K562 (cell line): ENCODE measurements at regions not wholly inside any gene's neighbourhood (a gene's known extent, or its start where the extent isn't known, plus 50 kb on each side); places are given as distances from the start of the nearest gene placed in this dataset.

Experiments used
- ATAC-seq: fragments of 200-7000 bp; cut with Tn5 transposase; 3 replicates; pipeline ENCODE4 v1.9.1; 2020; ENCODE audit warnings: moderate library complexity
- BruUV-seq: library from RNA; stranded (reverse); fragments of 400-500 nt; replicated peaks from 2 replicates; lab custom pipeline; 2021; lab: Mats Ljungman, UMichigan
- CTCF ChIA-PET: fragments of 300-600 bp; formaldehyde crosslinking; extraction: SDS; loops from one replicate; lab custom pipeline; 2021; ENCODE audit warnings: low intra/inter-chr PET ratio; lab: Yijun Ruan, JAX
- POLR2A ChIA-PET: fragments of 300-600, 350-650 bp; sonication (Branson Sonifier 250); formaldehyde crosslinking; extraction: SDS; loops from one replicate; lab custom pipeline; 2021; ENCODE audit warnings: antibody characterized with exemption, inconsistent platforms; lab: Yijun Ruan, JAX
- DNase-seq, 4 experiments: peaks; one replicate each; pipeline versions ENCODE4 v3.0.0 to v3.0.0-alpha.2; 2011 to 2018; ENCODE audit warnings: low spot score in 3 of 4, mixed read lengths in 3 of 4; ENCODE audit errors: extremely low read depth in 1 of 4
- FAIRE-seq: peaks from 2 replicates; lab custom pipeline; 2011; peaks lifted over from hg19 to GRCh38; lab: Jason Lieb, UNC
- H2AFZ ChIP-seq: 2 replicates; pipeline ENCODE4 v1.6.0; 2011; ENCODE audit warnings: low read depth, low read length, control low read depth, inconsistent platforms
- H3K27ac ChIP-seq: fragments of 200-600 bp; 3 replicates; pipeline ENCODE4 v1.8.0; 2011; ENCODE audit warnings: low read depth, mild to moderate bottlenecking, control low read depth, inconsistent platforms, low read length, moderate library complexity, mixed read lengths; ENCODE audit errors: extremely low read depth
- H3K27me3 ChIP-seq, 2 experiments: fragments of 300-600 bp in 1 of 2; 2 replicates in 1 of 2; 3 replicates in 1 of 2; pipeline versions ENCODE4 v1.6.0 to v1.8.0; 2011; ENCODE audit warnings: inconsistent platforms in 2 of 2, low read length in 2 of 2, mild to moderate bottlenecking in 1 of 2, mixed read lengths in 1 of 2, moderate library complexity in 1 of 2; ENCODE audit not compliant: control insufficient read depth in 2 of 2, insufficient read depth in 2 of 2
- H3K36me3 ChIP-seq: fragments of 300-600 bp; 3 replicates; pipeline ENCODE4 v1.8.0; 2011; ENCODE audit warnings: mild to moderate bottlenecking, low read length, inconsistent platforms; ENCODE audit not compliant: control insufficient read depth, insufficient read depth
- H3K4me1 ChIP-seq, 2 experiments: fragments of 200-600 bp in 1 of 2; replicated peaks in 1 of 2; 2 replicates in 1 of 2; 3 replicates in 1 of 2; pipeline versions ENCODE4 v1.5.1 to v1.8.0; 2011; ENCODE audit warnings: inconsistent platforms in 2 of 2, low read length in 2 of 2, mild to moderate bottlenecking in 1 of 2, mixed read lengths in 1 of 2, moderate library complexity in 1 of 2; ENCODE audit not compliant: control insufficient read depth in 2 of 2, insufficient read depth in 2 of 2
- H3K4me2 ChIP-seq: 2 replicates; pipeline ENCODE4 v1.6.1; 2011; ENCODE audit warnings: low read length, control low read depth, inconsistent platforms, mixed read lengths; ENCODE audit not compliant: insufficient read depth
- H3K4me3 ChIP-seq: fragments of 200-600 bp; sonication (generic), shearing (Covaris generic); 2 replicates; pipeline ENCODE4 v1.5.1; 2016; ENCODE audit warnings: control low read depth, inconsistent platforms
- H3K79me2 ChIP-seq: fragments of 200-600 bp; 3 replicates; pipeline ENCODE4 v1.8.0; 2011; ENCODE audit warnings: low read length, inconsistent platforms; ENCODE audit not compliant: control insufficient read depth, insufficient read depth
- H3K9ac ChIP-seq, 2 experiments: 2 replicates each; pipeline versions ENCODE4 v1.6.0 to v1.6.1; 2011; ENCODE audit warnings: low read depth in 2 of 2, low read length in 2 of 2, control low read depth in 1 of 2, inconsistent platforms in 1 of 2, mild to moderate bottlenecking in 1 of 2, mixed read lengths in 1 of 2; ENCODE audit not compliant: insufficient read depth in 1 of 2
- H3K9me1 ChIP-seq: one replicate; pipeline ENCODE4 v1.6.0; 2011; ENCODE audit warnings: inconsistent platforms, mild to moderate bottlenecking, low read length, moderate library complexity; ENCODE audit not compliant: control insufficient read depth, insufficient read depth
- H3K9me3 ChIP-seq: replicated peaks from 2 replicates; pipeline ENCODE4 v1.5.1; 2011; ENCODE audit warnings: low read depth, low read length, inconsistent platforms; ENCODE audit not compliant: control insufficient read depth, insufficient read depth
- H4K20me1 ChIP-seq: replicated peaks from 2 replicates; pipeline ENCODE4 v1.6.1; 2011; ENCODE audit warnings: low read length, inconsistent platforms, mixed read lengths; ENCODE audit not compliant: control insufficient read depth, insufficient read depth
- E2F6 ChIP-seq, 2 experiments: IDR thresholded peaks; 2 replicates each; pipeline ENCODE4 v1.6.1; 2011; ENCODE audit warnings: borderline replicate concordance in 1 of 2, control low read depth in 1 of 2, low read depth in 1 of 2, low read length in 1 of 2, mild to moderate bottlenecking in 1 of 2, mixed read lengths in 1 of 2, moderate library complexity in 1 of 2; ENCODE audit not compliant: insufficient read depth in 1 of 2, insufficient read length in 1 of 2, poor library complexity in 1 of 2, severe bottlenecking in 1 of 2; ENCODE audit errors: extremely low read depth in 1 of 2
- ETV1 ChIP-seq: fragments of 450-650 bp; conservative IDR thresholded peaks from 2 replicates; pipeline ENCODE4 v1.6.1; 2016; ENCODE audit warnings: missing genetic modification characterization, control low read depth, low read depth, missing compliant biosample characterization
- GTF2B ChIP-seq: IDR thresholded peaks from 2 replicates; pipeline ENCODE4 v1.6.1; 2011; ENCODE audit not compliant: insufficient read length; ENCODE audit errors: extremely low read depth
- GTF2E2 ChIP-seq: fragments of 200-800 bp; sonication (Bioruptor generic); IDR thresholded peaks from 2 replicates; pipeline ENCODE4 v1.6.1; 2016; ENCODE audit warnings: missing genetic modification characterization, missing compliant biosample characterization
- JUND ChIP-seq, 2 experiments: IDR thresholded peaks; 2 replicates in 1 of 2; 3 replicates in 1 of 2; pipeline ENCODE4 v1.6.1; 2011; ENCODE audit warnings: borderline replicate concordance in 2 of 2, low read depth in 2 of 2, low read length in 2 of 2, improper control_type of control experiment in 1 of 2, missing biosample characterization in 1 of 2, missing genetic modification characterization in 1 of 2, missing genetic modification reagents in 1 of 2
- KAT7 ChIP-seq: sonication (generic); formaldehyde crosslinking; IDR thresholded peaks from 2 replicates; pipeline ENCODE4 v1.8.0; 2022; ENCODE audit warnings: missing genetic modification reagents, mild to moderate bottlenecking, borderline replicate concordance
- KHSRP ChIP-seq: fragments of 450-650 bp; IDR thresholded peaks from 2 replicates; pipeline ENCODE4 v1.6.1; 2017
- KLF1 ChIP-seq: fragments of 450-650 bp; IDR thresholded peaks from 2 replicates; pipeline ENCODE4 v1.6.1; 2016; ENCODE audit warnings: missing genetic modification characterization, missing compliant biosample characterization
- MBD2 ChIP-seq: sonication (generic); IDR thresholded peaks from 2 replicates; pipeline ENCODE4 v1.6.1; 2016; ENCODE audit warnings: low read depth, borderline replicate concordance
- NR2F6 ChIP-seq: fragments of 450-650 bp; formaldehyde crosslinking; IDR thresholded peaks from 2 replicates; pipeline ENCODE4 v1.4.0; 2020; ENCODE audit warnings: mild to moderate bottlenecking
- RAD51 ChIP-seq: fragments of 450-650 bp; IDR thresholded peaks from 2 replicates; pipeline ENCODE4 v1.7.1; 2016; ENCODE audit warnings: low read depth, mild to moderate bottlenecking, borderline replicate concordance
- SREBF1 ChIP-seq: fragments of 150-350 bp; IDR thresholded peaks from 2 replicates; pipeline ENCODE4 v1.6.1; 2014; ENCODE audit warnings: antibody characterized with exemption, low read depth, low read length, borderline replicate concordance
- ZBTB5 ChIP-seq: fragments of 450-650 bp; IDR thresholded peaks from 2 replicates; pipeline ENCODE4 v1.6.1; 2017; ENCODE audit warnings: antibody characterized with exemption
- WGBS: fragments of 100-300 bp; shearing (Covaris generic); methylation state at CpG from one replicate; pipeline ENCODE4 v1.1.6; 2016; ENCODE audit warnings: low coverage, mixed read lengths; ENCODE audit not compliant: insufficient coverage; ENCODE audit errors: missing lambda C conversion rate; 5-methylcytosine and 5-hydroxymethylcytosine counted together
- in situ Hi-C: fragments of 300-500 bp; cut with MboI; formaldehyde crosslinking; loops from 4 replicates; pipeline ENCODE4 v1.15.0; 2018; ENCODE audit warnings: inconsistent platforms, mixed read lengths
- intact Hi-C: fragments of 100-400 bp; cut with micrococcal nuclease; formaldehyde crosslinking; loops from 2 replicates; pipeline ENCODE4 v1.14.2; 2022

- no peaks in the 10 kb centered on the region for H3K9me1 ChIP-seq
- no peaks in the 10 kb centered on the region for H3K27me3 ChIP-seq
- ChIA-PET CTCF (no interaction called here), POLR2A (no interaction called here)
- no peak for FAIRE-seq
- DNase-seq = no peak
- TF ChIP-seq NR2F6 (CRISPR knock-in tag) = no peak
- H3K9ac ChIP-seq = no peak overlapping the region
- intact Hi-C loops (no loop called here), in situ Hi-C loops (no loop called here)
- no peaks in the 10 kb centered on the region for H3K36me3 ChIP-seq
- no peaks in the 10 kb centered on the region for H3K9me3 ChIP-seq
- H4K20me1 ChIP-seq = no peaks in the 10 kb centered on the region
- H2AFZ ChIP-seq = no peak overlapping the region
- 0% methylated on average over 5 of the region's 5 CpGs for WGBS
- no TSS peak for BruUV-seq
- no peak overlapping the region for H3K4me2 ChIP-seq
- no peaks in the 10 kb centered on the region for H3K79me2 ChIP-seq
- H3K4me1 ChIP-seq = no peaks in the 10 kb centered on the region
- no peak for ATAC-seq
- H3K27ac ChIP-seq = no peak overlapping the region
- H3K4me3 ChIP-seq = no peak overlapping the region
These were observed 225.4 kb downstream of the KLF12 start for GRCh38 chr13:73908809-73909208.

- CTCF ChIA-PET = no interaction called here
- Histone ChIP-seq H3K27ac (no peak overlapping the region), H3K9ac (no peak overlapping the region), H3K36me3 (no peaks in the 10 kb centered on the region), H3K27me3 (no peaks in the 10 kb centered on the region), H3K9me1 (no peaks in the 10 kb centered on the region), H3K4me1 (no peaks in the 10 kb centered on the region), H3K9me3 (no peaks in the 10 kb centered on the region), H2AFZ (no peak overlapping the region), H4K20me1 (no peaks in the 10 kb centered on the region), H3K79me2 (no peaks in the 10 kb centered on the region), H3K4me2 (no peak overlapping the region), H3K4me3 (no peak overlapping the region)
- BruUV-seq = no TSS peak
- FAIRE-seq (no peak), DNase-seq (no peak), ATAC-seq (no peak)
- in situ Hi-C loops = no loop called here
- intact Hi-C loops = no loop called here
- WGBS = 2% methylated on average over 3 of the region's 3 CpGs
- POLR2A ChIA-PET = no interaction called here
- TF ChIP-seq ETV1 (tag) (no peak), KLF1 (tag) (no peak), GTF2B (no peak), SREBF1 (no peak), RAD51 (no peak), KAT7 (CRISPR knock-in tag) (no peak), KHSRP (no peak), E2F6 (IDR thresholded peaks at IDR 0.05; ENCODE audit: borderline replicate concordance in 1 of 2, extremely low read depth in 1 of 2, insufficient read depth in 1 of 2, insufficient read length in 1 of 2, low read depth in 1 of 2, low read length in 1 of 2, poor library complexity in 1 of 2, severe bottlenecking in 1 of 2) (no peak), MBD2 (no peak), GTF2E2 (no peak), JUND (IDR thresholded peaks at IDR 0.05; ENCODE audit: borderline replicate concordance, low read depth, low read length) (no peak), JUND (tag; IDR thresholded peaks at IDR 0.05; ENCODE audit: borderline replicate concordance, low read depth, low read length) (no peak), ZBTB5 (no peak)
These were observed 229.6 kb downstream of the KLF12 start for GRCh38 chr13:73904625-73905024.
